ENCODE measurements at regions not wholly inside any gene's neighbourhood (a gene's known extent, or its start where the extent isn't known, plus 50 kb on each side); places are given as distances from the start of the nearest gene placed in this dataset.

- no peak for TF ChIP-seq CTCF (conservative IDR thresholded peaks at IDR 0.05; ENCODE audit: low read depth, low read length)
- H3K4me3 ChIP-seq (ENCODE audit: low read depth, low read length): no peak overlapping the region
- no peak for DNase-seq (ENCODE audit: low read depth)
These were observed 409.0 kb downstream of the TUSC7 start for GRCh38 chr3:117118604-117119003.

GRCh38 chr3:117120014-117120413 lies 410.4 kb downstream of the TUSC7 start:
- DNase-seq (ENCODE audit: low read depth): no peak
- H3K4me3 ChIP-seq (ENCODE audit: low read depth, low read length): no peak overlapping the region
- TF ChIP-seq CTCF (conservative IDR thresholded peaks at IDR 0.05; ENCODE audit: low read depth, low read length): no peak

- TF ChIP-seq CTCF (conservative IDR thresholded peaks at IDR 0.05; ENCODE audit: low read depth, low read length): no peak
- DNase-seq (ENCODE audit: low read depth): no peak
- no peak overlapping the region for H3K4me3 ChIP-seq (ENCODE audit: low read depth, low read length)
These were observed 413.0 kb downstream of the TUSC7 start for GRCh38 chr3:117122609-117123008.

- H3K4me3 ChIP-seq (ENCODE audit: low read depth, low read length): no peak overlapping the region
- TF ChIP-seq CTCF (conservative IDR thresholded peaks at IDR 0.05; ENCODE audit: low read depth, low read length): no peak
- DNase-seq (ENCODE audit: low read depth): no peak
These were observed 416.9 kb downstream of the TUSC7 start for GRCh38 chr3:117126460-117126859.

GRCh38 chr3:117126946-117127546 lies 417.5 kb downstream of the TUSC7 start:
- no peak for DNase-seq (ENCODE audit: low read depth)
- TF ChIP-seq CTCF (conservative IDR thresholded peaks at IDR 0.05; ENCODE audit: low read depth, low read length): no peak
- H3K4me3 ChIP-seq (ENCODE audit: low read depth, low read length): no peak overlapping the region

- no peak for DNase-seq (ENCODE audit: low read depth)
- no peak overlapping the region for H3K4me3 ChIP-seq (ENCODE audit: low read depth, low read length)
- TF ChIP-seq CTCF (conservative IDR thresholded peaks at IDR 0.05; ENCODE audit: low read depth, low read length): no peak
These were observed 418.6 kb downstream of the TUSC7 start for GRCh38 chr3:117128133-117128532.

- H3K4me3 ChIP-seq (ENCODE audit: low read depth, low read length): no peak overlapping the region
- DNase-seq (ENCODE audit: low read depth): no peak
- TF ChIP-seq CTCF (conservative IDR thresholded peaks at IDR 0.05; ENCODE audit: low read depth, low read length): no peak
These were observed 419.3 kb downstream of the TUSC7 start for GRCh38 chr3:117128872-117129271.

Data from choroid plexus epithelial cell (primary cell).